Thoracic aorta (tissue), 2 donors: ENCODE measurements at regions not wholly inside any gene's neighbourhood (a gene's known extent, or its start where the extent isn't known, plus 50 kb on each side); places are given as distances from the start of the nearest gene placed in this dataset.

Source experiments
- ATAC-seq: fragments of 150-250 bp; one replicate; pipeline ENCODE4 v1.8.0; 2017; ENCODE audit warnings: low read depth; ENCODE audit not compliant: insufficient number of reproducible peaks, low FRiP score
- DNase-seq: peaks from one replicate; pipeline ENCODE4 v3.0.0-alpha.2; 2020; ENCODE audit warnings: low spot score
- H3K27ac ChIP-seq, 2 donors: fragments of 200-600 bp; sonication (generic); 1 replicate in 1 of 2; 2 replicates in 1 of 2; pipeline ENCODE4 v1.5.1; 2016; ENCODE audit warnings: mild to moderate bottlenecking in 2 of 2, moderate library complexity in 2 of 2
- H3K27me3 ChIP-seq: fragments of 200-600 bp; sonication (generic); replicated peaks from 2 replicates; pipeline ENCODE4 v1.6.0; 2016; ENCODE audit warnings: mild to moderate bottlenecking; ENCODE audit not compliant: insufficient read depth
- H3K36me3 ChIP-seq: fragments of 200-600 bp; sonication (generic); one replicate; pipeline ENCODE4 v1.5.1; 2016
- H3K4me1 ChIP-seq, 2 donors: fragments of 200-600 bp; sonication (generic); 1 replicate in 1 of 2; 2 replicates in 1 of 2; pipeline versions ENCODE4 v1.5.1 to v1.6.0; 2016; ENCODE audit warnings: low read depth in 2 of 2, mild to moderate bottlenecking in 1 of 2; ENCODE audit not compliant: control insufficient read depth in 1 of 2
- H3K4me3 ChIP-seq: fragments of 200-600 bp; sonication (generic); 2 replicates; pipeline ENCODE4 v1.5.1; 2016; ENCODE audit warnings: mild to moderate bottlenecking
- H3K9me3 ChIP-seq: fragments of 200-600 bp; sonication (generic); 2 replicates; pipeline ENCODE4 v1.5.1; 2016
- TF ChIP-seq, protein P1 (sequence below): fragments of 200-600 bp; sonication (generic); IDR thresholded peaks from one replicate; pipeline ENCODE4 v1.5.1; 2019; ENCODE audit warnings: antibody characterized with exemption

GRCh38 chr15:95935852-95936251 lies 394.6 kb upstream of the NR2F2 start:
- no peaks in the 10 kb centered on the region for H3K27me3 ChIP-seq
- peaks cover 3 to 23% of the 10 kb centered on the region in 2 donors for H3K4me1 ChIP-seq
- DNase-seq (no peak), ATAC-seq (no peak)
- no peak overlapping the region for H3K27ac ChIP-seq
- peak overlapping the region; percentile 23 for H3K4me3 ChIP-seq
- no peaks in the 10 kb centered on the region for H3K9me3 ChIP-seq
- TF ChIP-seq, protein P1, sequence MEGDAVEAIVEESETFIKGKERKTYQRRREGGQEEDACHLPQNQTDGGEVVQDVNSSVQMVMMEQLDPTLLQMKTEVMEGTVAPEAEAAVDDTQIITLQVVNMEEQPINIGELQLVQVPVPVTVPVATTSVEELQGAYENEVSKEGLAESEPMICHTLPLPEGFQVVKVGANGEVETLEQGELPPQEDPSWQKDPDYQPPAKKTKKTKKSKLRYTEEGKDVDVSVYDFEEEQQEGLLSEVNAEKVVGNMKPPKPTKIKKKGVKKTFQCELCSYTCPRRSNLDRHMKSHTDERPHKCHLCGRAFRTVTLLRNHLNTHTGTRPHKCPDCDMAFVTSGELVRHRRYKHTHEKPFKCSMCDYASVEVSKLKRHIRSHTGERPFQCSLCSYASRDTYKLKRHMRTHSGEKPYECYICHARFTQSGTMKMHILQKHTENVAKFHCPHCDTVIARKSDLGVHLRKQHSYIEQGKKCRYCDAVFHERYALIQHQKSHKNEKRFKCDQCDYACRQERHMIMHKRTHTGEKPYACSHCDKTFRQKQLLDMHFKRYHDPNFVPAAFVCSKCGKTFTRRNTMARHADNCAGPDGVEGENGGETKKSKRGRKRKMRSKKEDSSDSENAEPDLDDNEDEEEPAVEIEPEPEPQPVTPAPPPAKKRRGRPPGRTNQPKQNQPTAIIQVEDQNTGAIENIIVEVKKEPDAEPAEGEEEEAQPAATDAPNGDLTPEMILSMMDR: no peak
- H3K36me3 ChIP-seq: no peaks in the 10 kb centered on the region

DNA sequence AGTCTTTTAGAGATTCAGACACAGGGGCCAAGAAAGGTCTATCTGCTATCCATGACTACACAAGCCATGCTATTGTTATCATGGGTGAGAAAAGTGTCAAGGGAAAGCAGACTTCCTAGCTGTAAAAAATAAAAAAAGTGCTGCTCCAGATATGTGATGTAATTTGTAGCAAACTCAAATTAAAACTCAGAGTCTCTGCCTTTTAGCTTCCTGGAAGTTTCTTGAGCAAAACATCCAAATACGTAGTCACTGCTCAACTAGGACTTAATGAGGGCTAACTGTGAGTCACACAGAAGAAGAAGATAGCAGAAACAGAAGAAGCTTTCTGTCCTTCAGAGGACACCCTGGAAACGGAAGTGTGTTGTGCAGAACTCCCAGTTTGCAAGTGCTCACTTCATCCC lies 393.4 kb upstream of the NR2F2 start:
- TF ChIP-seq, protein P1: no peak
- H3K27me3 ChIP-seq: no peaks in the 10 kb centered on the region
- no peak overlapping the region for H3K4me3 ChIP-seq
- no peaks in the 10 kb centered on the region for H3K9me3 ChIP-seq
- no peaks in the 10 kb centered on the region for H3K36me3 ChIP-seq
- DNase-seq (no peak), ATAC-seq (no peak)
- H3K27ac ChIP-seq: no peak overlapping the region
- H3K4me1 ChIP-seq: peaks cover 3 to 23% of the 10 kb centered on the region in 2 donors

- Histone ChIP-seq H3K27me3 (no peaks in the 10 kb centered on the region), H3K4me3 (no peak overlapping the region), H3K9me3 (no peaks in the 10 kb centered on the region), H3K4me1 (peaks cover 3 to 17% of the 10 kb centered on the region in 2 donors), H3K36me3 (no peaks in the 10 kb centered on the region), H3K27ac (no peak overlapping the region)
- DNase-seq (no peak), ATAC-seq (no peak)
- TF ChIP-seq, protein P1: no peak
These were observed 390.0 kb upstream of the NR2F2 start for GRCh38 chr15:95940431-95940985.

DNA sequence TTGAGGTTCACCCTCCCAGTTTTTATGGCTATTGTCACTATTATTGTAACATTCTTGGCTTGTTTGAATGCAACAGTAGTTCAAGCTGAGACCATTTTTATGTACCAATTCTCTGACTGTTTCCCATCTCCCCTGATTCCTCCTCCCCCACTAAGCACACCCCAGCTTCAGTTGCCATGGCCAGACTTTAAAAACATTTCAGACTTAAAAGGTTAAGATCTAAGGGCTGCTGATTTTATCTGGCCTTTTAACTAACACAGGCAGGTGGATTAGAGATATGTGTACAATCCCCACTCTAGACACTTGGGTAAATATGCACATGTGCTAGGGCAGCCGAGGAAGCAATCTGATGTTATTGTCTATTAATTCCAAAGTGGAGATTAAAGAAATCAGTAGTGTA lies 386.3 kb upstream of the NR2F2 start:
- H3K27me3 ChIP-seq: no peaks in the 10 kb centered on the region
- DNase-seq (no peak), ATAC-seq (no peak)
- H3K27ac ChIP-seq: no peak overlapping the region
- no peaks in the 10 kb centered on the region for H3K4me1 ChIP-seq
- H3K36me3 ChIP-seq: no peaks in the 10 kb centered on the region
- H3K4me3 ChIP-seq: no peak overlapping the region
- no peaks in the 10 kb centered on the region for H3K9me3 ChIP-seq
- TF ChIP-seq, protein P1: no peak

- Histone ChIP-seq H3K4me1 (no peaks in the 10 kb centered on the region), H3K4me3 (no peak overlapping the region), H3K27me3 (no peaks in the 10 kb centered on the region), H3K9me3 (no peaks in the 10 kb centered on the region), H3K27ac (no peak overlapping the region), H3K36me3 (no peaks in the 10 kb centered on the region)
- TF ChIP-seq, protein P1: no peak
- no peak for ATAC-seq
- no peak for DNase-seq
These were observed 385.7 kb upstream of the NR2F2 start for GRCh38 chr15:95944661-95945255.
